Coronary artery (tissue), 2 donors: ENCODE measurements at regions not wholly inside any gene's neighbourhood (a gene's known extent, or its start where the extent isn't known, plus 50 kb on each side); places are given as distances from the start of the nearest gene placed in this dataset.

Experiments
- DNase-seq: peaks from one replicate; pipeline ENCODE4 v3.0.0-alpha.2; 2017; ENCODE audit warnings: low spot score
- H3K27ac ChIP-seq, 2 donors: fragments of 200-600 bp; sonication (generic); one replicate each; pipeline ENCODE4 v1.5.1; 2016 to 2019
- H3K4me3 ChIP-seq: fragments of 200-600 bp; sonication (generic); 2 replicates; pipeline ENCODE4 v1.5.1; 2016; ENCODE audit warnings: mild to moderate bottlenecking, moderate library complexity
- TF ChIP-seq, protein P1 (sequence below): fragments of 200-600 bp; sonication (generic); IDR thresholded peaks from one replicate; pipeline ENCODE4 v1.5.1; 2019; ENCODE audit warnings: antibody characterized with exemption

- no peak overlapping the region for H3K4me3 ChIP-seq
- DNase-seq = no peak
- H3K27ac ChIP-seq = no peak overlapping the region
- TF ChIP-seq, protein P1, sequence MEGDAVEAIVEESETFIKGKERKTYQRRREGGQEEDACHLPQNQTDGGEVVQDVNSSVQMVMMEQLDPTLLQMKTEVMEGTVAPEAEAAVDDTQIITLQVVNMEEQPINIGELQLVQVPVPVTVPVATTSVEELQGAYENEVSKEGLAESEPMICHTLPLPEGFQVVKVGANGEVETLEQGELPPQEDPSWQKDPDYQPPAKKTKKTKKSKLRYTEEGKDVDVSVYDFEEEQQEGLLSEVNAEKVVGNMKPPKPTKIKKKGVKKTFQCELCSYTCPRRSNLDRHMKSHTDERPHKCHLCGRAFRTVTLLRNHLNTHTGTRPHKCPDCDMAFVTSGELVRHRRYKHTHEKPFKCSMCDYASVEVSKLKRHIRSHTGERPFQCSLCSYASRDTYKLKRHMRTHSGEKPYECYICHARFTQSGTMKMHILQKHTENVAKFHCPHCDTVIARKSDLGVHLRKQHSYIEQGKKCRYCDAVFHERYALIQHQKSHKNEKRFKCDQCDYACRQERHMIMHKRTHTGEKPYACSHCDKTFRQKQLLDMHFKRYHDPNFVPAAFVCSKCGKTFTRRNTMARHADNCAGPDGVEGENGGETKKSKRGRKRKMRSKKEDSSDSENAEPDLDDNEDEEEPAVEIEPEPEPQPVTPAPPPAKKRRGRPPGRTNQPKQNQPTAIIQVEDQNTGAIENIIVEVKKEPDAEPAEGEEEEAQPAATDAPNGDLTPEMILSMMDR = no peak
Observed at GRCh38 chr2:7281231-7282201, 364.3 kb downstream of the RNF144A start.

- H3K4me3 ChIP-seq = no peak overlapping the region
- TF ChIP-seq, protein P1 = no peak
- DNase-seq = no peak
- H3K27ac ChIP-seq = no peak overlapping the region
Observed at GRCh38 chr2:7286120-7286519, 368.9 kb downstream of the RNF144A start.

- no peak overlapping the region for H3K4me3 ChIP-seq
- no peak overlapping the region for H3K27ac ChIP-seq
- TF ChIP-seq, protein P1 = no peak
- DNase-seq = no peak
Observed at GRCh38 chr2:7288484-7288883, 371.3 kb downstream of the RNF144A start.

DNA sequence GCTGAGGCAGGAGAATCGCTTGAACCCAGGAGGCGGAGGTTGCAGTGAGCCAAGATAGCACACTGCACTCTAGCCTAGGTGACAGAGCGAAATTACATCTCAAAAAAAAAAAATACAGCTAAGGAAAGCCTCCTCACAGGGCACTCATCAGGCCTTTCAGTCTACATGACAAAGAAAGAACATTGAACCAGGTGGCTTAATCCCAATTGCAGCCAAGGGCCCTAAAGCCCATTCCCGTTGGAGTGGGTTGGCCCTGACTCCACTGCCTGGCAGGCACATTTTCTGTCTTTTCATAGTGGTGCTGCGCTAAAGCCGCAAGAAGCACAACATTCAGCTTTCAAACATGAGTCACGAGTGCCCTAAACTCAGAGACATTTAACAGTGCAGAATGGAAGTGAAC is 372.5 kb downstream of the RNF144A start:
- no peak for DNase-seq
- Histone ChIP-seq H3K4me3 (no peak overlapping the region), H3K27ac (no peak overlapping the region)
- TF ChIP-seq, protein P1 = no peak

- no peak overlapping the region for H3K4me3 ChIP-seq
- TF ChIP-seq, protein P1 = no peak
- DNase-seq = no peak
- no peak overlapping the region for H3K27ac ChIP-seq
Observed at GRCh38 chr2:7292154-7292691, 375.0 kb downstream of the RNF144A start.

GRCh38 chr2:7309582-7309981 is 392.4 kb downstream of the RNF144A start:
- Histone ChIP-seq H3K4me3 (no peak overlapping the region), H3K27ac (no peak overlapping the region)
- TF ChIP-seq, protein P1 = no peak
- no peak for DNase-seq

DNA sequence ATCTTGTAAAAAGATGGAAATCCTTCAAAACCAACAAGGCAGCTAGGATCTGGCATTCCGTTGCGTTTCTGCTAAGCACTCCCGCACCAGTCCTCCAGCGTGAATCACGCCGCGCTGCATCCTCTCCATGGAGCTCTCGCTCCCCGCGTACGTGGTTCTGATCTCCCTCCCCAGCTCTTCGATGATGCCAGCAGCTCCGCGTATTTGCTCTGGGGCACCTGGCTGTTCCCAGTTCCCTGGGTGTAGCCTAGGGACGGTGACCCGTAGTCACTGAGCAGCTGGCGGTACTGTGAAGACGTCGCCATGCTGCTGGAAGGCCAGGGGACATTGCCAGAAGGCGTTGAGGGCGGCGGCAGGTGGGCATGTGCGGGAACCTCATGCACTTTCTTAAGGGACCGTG is 407.5 kb downstream of the RNF144A start:
- H3K27ac ChIP-seq = no peak overlapping the region
- no peak overlapping the region for H3K4me3 ChIP-seq
- no peak for DNase-seq
- TF ChIP-seq, protein P1 = no peak
